IgD-negative memory B cell (primary cell): ENCODE measurements at regions not wholly inside any gene's neighbourhood (a gene's known extent, or its start where the extent isn't known, plus 50 kb on each side); places are given as distances from the start of the nearest gene placed in this dataset.
A peak's percentile ranks its signal among the peaks of the same experiment; 100 is the strongest.
"Not testable (repeated sequence)": the region's sequence is repeated elsewhere in the genome, so short reads cannot be mapped to it uniquely, and the experiment has no call there.

Experiments
- H3K27ac Mint-ChIP-seq, 3 donors: one replicate each; pipeline ENCODE4 v1.8.0; 2020 to 2022; ENCODE audit warnings: mild to moderate bottlenecking in 3 of 3, mixed read lengths in 3 of 3, moderate library complexity in 1 of 3
- H3K27me3 Mint-ChIP-seq: one replicate; pipeline ENCODE4 v1.8.0; 2021; ENCODE audit warnings: mixed read lengths
- H3K36me3 Mint-ChIP-seq: one replicate; pipeline ENCODE4 v1.8.0; 2020; ENCODE audit warnings: mild to moderate bottlenecking, mixed read lengths
- H3K4me1 Mint-ChIP-seq, 3 donors: one replicate each; pipeline ENCODE4 v1.8.0; 2020 to 2022; ENCODE audit warnings: mixed read lengths in 3 of 3, mild to moderate bottlenecking in 1 of 3
- H3K4me3 Mint-ChIP-seq, 4 donors: one replicate each; pipeline ENCODE4 v1.8.0; 2020 to 2022; ENCODE audit warnings: mild to moderate bottlenecking in 4 of 4, mixed read lengths in 4 of 4, moderate library complexity in 3 of 4
- H3K9me3 Mint-ChIP-seq, 3 donors: one replicate each; pipeline ENCODE4 v1.8.0; 2020 to 2021; ENCODE audit warnings: mixed read lengths in 3 of 3, mild to moderate bottlenecking in 1 of 3

DNA sequence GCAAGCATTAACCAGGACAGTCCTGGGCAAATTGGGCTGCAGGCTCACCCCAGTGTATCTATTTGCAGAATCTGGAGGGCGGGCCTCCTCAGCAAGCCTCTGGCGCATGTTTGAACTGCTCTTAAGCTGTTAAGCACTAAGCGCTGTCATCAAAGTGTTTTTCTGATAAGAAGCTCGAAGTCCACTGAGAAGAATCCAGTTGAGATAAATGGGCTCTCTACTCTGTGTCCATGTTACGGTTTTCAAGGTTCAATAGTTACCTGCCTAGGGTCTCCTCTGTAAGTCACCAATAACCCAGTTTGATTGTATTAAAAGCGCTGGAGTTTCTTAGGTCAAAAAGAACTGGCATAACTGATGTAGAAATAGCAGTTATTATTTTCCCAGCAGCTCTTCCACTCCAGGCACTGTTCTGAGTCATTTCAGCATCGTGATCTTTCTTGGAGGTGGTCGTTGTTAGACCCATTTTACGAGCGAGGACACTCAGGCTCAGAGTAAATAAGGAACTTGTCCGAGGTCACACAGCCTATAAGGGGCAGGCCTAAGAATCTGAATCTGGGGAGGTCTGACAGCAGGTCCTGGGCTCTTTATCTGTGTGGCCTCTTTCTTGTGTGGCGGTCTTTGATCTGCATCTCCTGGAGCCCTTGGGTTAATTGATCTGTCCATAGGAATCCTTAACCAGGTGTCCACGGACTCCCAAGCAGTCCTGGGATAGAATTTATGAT is 207.4 kb upstream of the ZNF217 start:
- no peaks in the 10 kb centered on the region for H3K36me3 Mint-ChIP-seq
- no peaks in the 10 kb centered on the region for H3K27me3 Mint-ChIP-seq
- no peak overlapping the region for H3K27ac Mint-ChIP-seq
- peaks cover 3 to 4% (median 4%) of the 10 kb centered on the region in 3 donors for H3K4me1 Mint-ChIP-seq
- H3K4me3 Mint-ChIP-seq: no peak overlapping the region
- H3K9me3 Mint-ChIP-seq: no peaks in the 10 kb centered on the region

DNA sequence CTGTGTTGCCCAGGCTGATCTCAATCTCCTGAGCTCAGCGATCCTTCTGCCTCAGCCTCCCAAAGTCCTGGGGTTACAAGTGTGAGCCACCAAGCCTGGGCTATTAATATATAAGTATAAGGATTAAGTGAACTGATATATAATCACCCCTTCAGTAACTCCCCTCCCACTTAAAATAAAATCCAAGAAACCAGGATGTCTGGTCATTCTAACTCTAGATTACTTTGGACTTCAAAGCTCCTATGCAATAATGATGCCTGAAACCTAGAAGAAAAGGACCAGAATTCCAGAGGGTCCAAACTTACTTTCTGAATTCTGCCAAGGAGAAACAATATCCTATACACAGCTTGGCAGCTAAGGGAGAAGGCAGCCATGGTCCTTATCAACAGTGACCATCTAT is 206.8 kb upstream of the ZNF217 start:
- no peaks in the 10 kb centered on the region for H3K27me3 Mint-ChIP-seq
- no peak overlapping the region for H3K27ac Mint-ChIP-seq
- no peaks in the 10 kb centered on the region for H3K36me3 Mint-ChIP-seq
- no peaks in the 10 kb centered on the region for H3K9me3 Mint-ChIP-seq
- no peak overlapping the region for H3K4me3 Mint-ChIP-seq
- peaks cover 3 to 4% (median 4%) of the 10 kb centered on the region in 3 donors for H3K4me1 Mint-ChIP-seq

GRCh38 chr20:53797085-53797484 is 203.4 kb upstream of the ZNF217 start:
- Mint-ChIP-seq H3K4me1 (peaks cover 0 to 3% (median 0%) of the 10 kb centered on the region in 3 donors), H3K27ac (no peak overlapping the region), H3K36me3 (no peaks in the 10 kb centered on the region), H3K27me3 (no peaks in the 10 kb centered on the region), H3K4me3 (no peak overlapping the region), H3K9me3 (no peaks in the 10 kb centered on the region)

- Mint-ChIP-seq H3K4me1 (peaks cover 0 to 5% (median 0%) of the 10 kb centered on the region in 3 donors), H3K27me3 (no peaks in the 10 kb centered on the region), H3K9me3 (no peaks in the 10 kb centered on the region), H3K36me3 (no peaks in the 10 kb centered on the region), H3K27ac (no peak overlapping the region), H3K4me3 (no peak overlapping the region)
Observed at GRCh38 chr20:53795170-53795569, 201.5 kb upstream of the ZNF217 start.

- H3K4me3 Mint-ChIP-seq: no peak overlapping the region
- H3K4me1 Mint-ChIP-seq: peaks cover 0 to 5% (median 4%) of the 10 kb centered on the region in 3 donors
- no peak overlapping the region for H3K27ac Mint-ChIP-seq
- H3K36me3 Mint-ChIP-seq: no peaks in the 10 kb centered on the region
- no peaks in the 10 kb centered on the region for H3K27me3 Mint-ChIP-seq
- no peaks in the 10 kb centered on the region for H3K9me3 Mint-ChIP-seq
Observed at GRCh38 chr20:53794529-53795115, 201.0 kb upstream of the ZNF217 start.

GRCh38 chr20:53793783-53794383 is 200.2 kb upstream of the ZNF217 start:
- Mint-ChIP-seq H3K27me3 (no peaks in the 10 kb centered on the region), H3K27ac (no peak overlapping the region), H3K4me1 (peaks cover 4 to 8% (median 5%) of the 10 kb centered on the region in 3 donors), H3K4me3 (no peak overlapping the region), H3K36me3 (no peaks in the 10 kb centered on the region), H3K9me3 (no peaks in the 10 kb centered on the region)

DNA sequence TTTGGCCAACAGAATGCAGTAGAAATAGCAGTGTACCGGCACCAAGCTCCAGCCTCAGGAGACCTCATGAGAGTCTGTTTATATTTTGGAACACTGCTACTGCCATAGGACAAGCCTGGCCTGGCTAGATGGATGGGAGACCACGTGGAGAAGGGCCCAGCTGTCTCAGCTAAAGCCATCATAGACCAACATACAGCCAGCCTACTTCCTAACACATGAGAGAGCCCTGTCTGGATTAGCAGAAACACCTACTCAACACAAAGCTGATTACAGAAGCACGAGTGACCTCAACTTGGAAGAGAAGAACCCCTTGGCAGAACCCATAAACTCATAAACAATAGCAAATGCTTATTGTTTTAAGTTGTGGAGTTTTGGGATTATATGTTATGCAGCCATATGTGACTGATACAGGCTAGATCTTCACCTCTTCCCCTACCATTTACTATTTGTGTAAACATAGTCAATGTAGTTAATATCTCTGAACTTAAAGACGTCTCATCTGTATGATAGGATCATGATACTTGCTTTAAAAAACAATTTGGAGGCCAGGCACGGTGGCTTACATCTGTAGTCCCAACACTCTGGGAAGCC is 199.4 kb upstream of the ZNF217 start:
- H3K4me1 Mint-ChIP-seq: peaks cover 4 to 8% (median 5%) of the 10 kb centered on the region in 3 donors
- H3K4me3 Mint-ChIP-seq: no peak overlapping the region
- no peaks in the 10 kb centered on the region for H3K27me3 Mint-ChIP-seq
- H3K36me3 Mint-ChIP-seq: no peaks in the 10 kb centered on the region
- H3K27ac Mint-ChIP-seq: no peak overlapping the region
- no peaks in the 10 kb centered on the region for H3K9me3 Mint-ChIP-seq

DNA sequence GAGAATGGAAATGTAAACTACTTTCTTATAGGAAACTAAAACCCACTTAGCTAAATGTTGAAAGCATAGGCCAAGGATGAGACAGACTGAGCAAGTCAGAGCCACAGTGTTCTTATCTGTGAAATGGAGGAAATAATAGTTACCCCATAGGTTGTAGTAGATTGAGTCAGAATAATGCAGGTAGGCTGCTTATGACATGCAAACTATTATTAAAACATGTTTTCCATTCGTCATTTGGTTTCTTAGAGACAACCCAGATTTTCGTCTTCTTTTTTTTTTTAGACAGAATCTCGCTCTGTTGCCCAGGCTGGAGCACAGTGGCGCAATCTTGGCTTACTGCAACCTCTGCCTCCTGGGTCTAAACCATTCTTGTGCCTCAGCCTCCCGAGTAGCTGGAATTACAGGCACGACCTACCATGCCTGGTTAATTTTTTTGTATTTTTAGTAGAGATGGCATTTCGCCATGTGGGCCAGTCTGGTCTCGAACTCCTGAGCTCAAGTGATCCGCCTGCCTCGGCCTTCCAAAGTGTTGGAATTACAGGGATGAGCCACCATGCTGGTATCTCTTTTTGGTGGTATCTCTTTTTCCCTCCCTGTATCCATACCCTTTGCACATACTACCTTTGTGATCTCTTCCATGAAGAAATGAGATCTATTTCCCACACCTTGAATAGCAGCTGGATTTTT is 196.5 kb upstream of the ZNF217 start:
- Mint-ChIP-seq H3K4me1 (peaks cover 22 to 28% (median 26%) of the 10 kb centered on the region in 3 donors), H3K9me3 (no peaks in the 10 kb centered on the region), H3K27me3 (no peaks in the 10 kb centered on the region), H3K27ac (no peak overlapping the region), H3K4me3 (no peak overlapping the region), H3K36me3 (no peaks in the 10 kb centered on the region)

DNA sequence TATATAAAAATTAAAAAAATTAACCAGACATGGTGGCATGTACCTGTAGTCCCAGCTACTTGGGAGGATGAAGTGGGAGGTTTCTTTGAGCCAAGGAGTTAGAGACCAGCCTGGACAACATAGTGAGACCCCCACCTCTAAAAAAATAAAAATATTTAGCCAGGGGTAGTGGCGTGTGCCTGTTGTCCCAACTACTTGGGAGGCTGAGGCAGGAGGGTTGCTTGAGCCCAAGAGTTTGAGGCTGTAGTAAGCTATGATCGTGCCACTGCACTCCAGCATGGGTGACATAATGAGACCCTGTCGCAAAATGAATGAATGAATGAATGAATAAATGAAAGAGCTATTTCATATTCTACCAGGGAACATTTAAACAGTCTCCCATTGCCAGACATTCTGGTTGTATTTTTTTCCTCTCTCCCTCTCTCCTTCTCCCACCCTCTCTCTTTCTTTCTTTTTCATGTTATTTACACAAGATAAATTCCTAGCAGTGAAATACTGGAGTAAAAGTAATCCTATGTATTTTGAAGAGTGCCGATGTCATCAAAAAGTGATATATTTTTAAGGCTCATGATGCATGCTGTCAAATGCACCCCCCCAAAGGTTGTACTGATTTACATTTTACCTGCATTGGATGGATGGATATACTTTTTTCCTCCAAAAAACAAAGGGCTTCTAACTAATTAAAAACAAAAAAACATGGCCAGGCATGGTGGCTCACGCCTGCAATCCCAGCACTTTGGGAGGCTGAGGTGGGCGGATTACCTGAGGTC is 194.8 kb upstream of the ZNF217 start:
- peak overlapping the region in 1 of 3 donors; percentile 62 for H3K27ac Mint-ChIP-seq
- H3K4me3 Mint-ChIP-seq: no peak overlapping the region
- H3K4me1 Mint-ChIP-seq: peaks cover 22 to 29% (median 29%) of the 10 kb centered on the region in 3 donors
- no peaks in the 10 kb centered on the region for H3K9me3 Mint-ChIP-seq
- H3K36me3 Mint-ChIP-seq: no peaks in the 10 kb centered on the region
- no peaks in the 10 kb centered on the region for H3K27me3 Mint-ChIP-seq

GRCh38 chr20:53787491-53787931 is 193.9 kb upstream of the ZNF217 start:
- H3K9me3 Mint-ChIP-seq, H3K27me3 Mint-ChIP-seq, H3K27ac Mint-ChIP-seq, H3K36me3 Mint-ChIP-seq, H3K4me3 Mint-ChIP-seq: not testable (repeated sequence)
- peaks cover 22 to 29% (median 29%) of the 10 kb centered on the region in 3 donors for H3K4me1 Mint-ChIP-seq

GRCh38 chr20:53786445-53787267 is 193.0 kb upstream of the ZNF217 start:
- Mint-ChIP-seq H3K9me3 (no peaks in the 10 kb centered on the region), H3K36me3 (no peaks in the 10 kb centered on the region), H3K4me3 (peak overlapping the region in 2 of 4 donors; percentile 58 to 74), H3K27ac (peak overlapping the region in 1 of 3 donors; percentile 71), H3K4me1 (peaks cover 22 to 29% (median 24%) of the 10 kb centered on the region in 3 donors), H3K27me3 (no peaks in the 10 kb centered on the region)

- no peaks in the 10 kb centered on the region for H3K36me3 Mint-ChIP-seq
- H3K4me3 Mint-ChIP-seq: peak overlapping the region in 2 of 4 donors; percentile 58 to 74
- H3K27ac Mint-ChIP-seq: peak overlapping the region in 1 of 3 donors; percentile 71
- no peaks in the 10 kb centered on the region for H3K27me3 Mint-ChIP-seq
- H3K4me1 Mint-ChIP-seq: peaks cover 22 to 29% (median 24%) of the 10 kb centered on the region in 3 donors
- no peaks in the 10 kb centered on the region for H3K9me3 Mint-ChIP-seq
Observed at GRCh38 chr20:53786071-53786444, 192.4 kb upstream of the ZNF217 start.

DNA sequence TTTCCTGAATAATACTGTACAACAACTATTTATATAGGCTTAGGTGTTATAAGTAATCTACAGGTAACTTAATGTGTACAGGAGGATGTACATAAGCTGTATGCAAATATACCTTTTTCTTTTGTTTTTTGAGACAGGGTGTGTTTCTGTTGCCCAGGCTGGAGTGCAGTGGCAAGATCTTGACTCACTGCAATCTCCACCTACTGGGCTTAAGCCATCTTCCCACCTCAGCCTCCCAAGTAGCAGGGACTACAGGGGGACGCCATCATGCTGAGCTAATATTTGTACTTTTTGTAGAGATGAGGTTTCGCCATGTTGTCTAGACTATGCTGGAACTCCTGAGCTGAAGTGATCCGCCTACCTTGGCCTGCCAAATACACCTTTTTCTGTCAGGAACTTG is 191.7 kb upstream of the ZNF217 start:
- Mint-ChIP-seq H3K36me3 (no peaks in the 10 kb centered on the region), H3K9me3 (no peaks in the 10 kb centered on the region), H3K4me1 (peaks cover 22 to 29% (median 24%) of the 10 kb centered on the region in 3 donors), H3K27me3 (no peaks in the 10 kb centered on the region), H3K27ac (no peak overlapping the region), H3K4me3 (peak overlapping the region in 1 of 4 donors; percentile 74)
